Astrocyte of the spinal cord (primary cell): ENCODE measurements at regions not wholly inside any gene's neighbourhood (a gene's known extent, or its start where the extent isn't known, plus 50 kb on each side); places are given as distances from the start of the nearest gene placed in this dataset.

Source experiments
- DNase-seq: peaks from one replicate; pipeline ENCODE4 v3.0.0; 2011; ENCODE audit warnings: low read depth, low spot score
- H3K4me3 ChIP-seq: 2 replicates; pipeline ENCODE4 v1.5.1; 2011; ENCODE audit warnings: low read depth, mild to moderate bottlenecking, low read length, moderate library complexity
- CTCF ChIP-seq: IDR thresholded peaks from 2 replicates; pipeline ENCODE4 v1.5.1; 2012; ENCODE audit warnings: low read depth, mild to moderate bottlenecking, low read length, inconsistent platforms
- in situ Hi-C: cut with HindIII; loops from 2 replicates; pipeline ENCODE4 v1.10.0; 2017; ENCODE audit warnings: low sequenced_read_pairs

- no peak for DNase-seq
- in situ Hi-C loops, result no loop called here
These were observed 1512.5 kb downstream of the TECRL start for GRCh38 chr4:62896721-62897120.

GRCh38 chr4:62881901-62882300 lies 1527.3 kb downstream of the TECRL start:
- no peak for TF ChIP-seq CTCF
- DNase-seq, result peak; percentile 8
- no peak overlapping the region for H3K4me3 ChIP-seq
- in situ Hi-C loops, result no loop called here

More at GRCh38 chr4:62896721-62897120, 1512.5 kb downstream of the TECRL start:
- TF ChIP-seq CTCF, result no peak
- no peak overlapping the region for H3K4me3 ChIP-seq

GRCh38 chr4:62881210-62881609 lies 1528.0 kb downstream of the TECRL start:
- no peak for DNase-seq
- no peak for TF ChIP-seq CTCF
- in situ Hi-C loops, result no loop called here
- H3K4me3 ChIP-seq, result no peak overlapping the region

- DNase-seq, result no peak
- in situ Hi-C loops, result no loop called here
- TF ChIP-seq CTCF, result no peak
- no peak overlapping the region for H3K4me3 ChIP-seq
These were observed 1536.4 kb downstream of the TECRL start for GRCh38 chr4:62872856-62873255.

- H3K4me3 ChIP-seq, result no peak overlapping the region
- DNase-seq, result no peak
- in situ Hi-C loops, result no loop called here
- no peak for TF ChIP-seq CTCF
These were observed 1538.2 kb downstream of the TECRL start for GRCh38 chr4:62871078-62871477.

- in situ Hi-C loops, result no loop called here
- H3K4me3 ChIP-seq, result no peak overlapping the region
- DNase-seq, result no peak
- no peak for TF ChIP-seq CTCF
These were observed 1538.8 kb downstream of the TECRL start for GRCh38 chr4:62870451-62870850.

- DNase-seq, result no peak
- in situ Hi-C loops, result no loop called here
- H3K4me3 ChIP-seq, result no peak overlapping the region
- no peak for TF ChIP-seq CTCF
These were observed 1544.0 kb downstream of the TECRL start for GRCh38 chr4:62865261-62865660.
